Liver (tissue), 3 donors: ENCODE measurements at regions not wholly inside any gene's neighbourhood (a gene's known extent, or its start where the extent isn't known, plus 50 kb on each side); places are given as distances from the start of the nearest gene placed in this dataset.
"Not testable (repeated sequence)": the region's sequence is repeated elsewhere in the genome, so short reads cannot be mapped to it uniquely, and the experiment has no call there.

ENCODE experiments used
- ATF3 ChIP-seq: IDR thresholded peaks from 2 replicates; pipeline ENCODE4 v1.6.1; 2016; ENCODE audit warnings: antibody characterized with exemption
- CTCF ChIP-seq: fragments of 150-350 bp; IDR thresholded peaks from 2 replicates; pipeline ENCODE4 v1.5.1; 2017; ENCODE audit warnings: improper control_type of control experiment, low read depth, low read length; ENCODE audit not compliant: missing input control
- GABPA ChIP-seq, 2 donors: IDR thresholded peaks in 1 of 2; conservative IDR thresholded peaks in 1 of 2; 2 replicates each; pipeline ENCODE4 v1.6.1; 2016; ENCODE audit warnings: antibody characterized with exemption in 2 of 2, mild to moderate bottlenecking in 1 of 2, moderate library complexity in 1 of 2
- HNF4A ChIP-seq, 2 donors: conservative IDR thresholded peaks; 2 replicates each; pipeline ENCODE4 v1.6.1; 2016; ENCODE audit warnings: antibody characterized with exemption in 2 of 2, mild to moderate bottlenecking in 2 of 2
- MAX ChIP-seq: IDR thresholded peaks from 2 replicates; pipeline ENCODE4 v1.6.1; 2016; ENCODE audit warnings: antibody characterized with exemption
- REST ChIP-seq: IDR thresholded peaks from 2 replicates; pipeline ENCODE4 v1.6.1; 2016; ENCODE audit warnings: antibody characterized with exemption, mild to moderate bottlenecking
- donor health status: healthy.
- donor health status: healthy.

- not testable (repeated sequence) for TF ChIP-seq HNF4A (conservative IDR thresholded peaks at IDR 0.05); CTCF; MAX; GABPA (IDR thresholded peaks at IDR 0.05 in 1 of 2, conservative IDR thresholded peaks at IDR 0.05 in 1 of 2); REST; ATF3
These were observed 129.8 kb upstream of the ATXN1 start for GRCh38 chr6:16891110-16891509.
